Activated CD8-positive, alpha-beta T cell treated with anti-CD3 and anti-CD28 coated beads for 36 hours (primary cell): ENCODE measurements at regions not wholly inside any gene's neighbourhood (a gene's known extent, or its start where the extent isn't known, plus 50 kb on each side); places are given as distances from the start of the nearest gene placed in this dataset.

Experiments used
- ATAC-seq: fragments of 200-7000 bp; cut with Tn5 transposase; one replicate; pipeline ENCODE4 v1.10.0; 2021; ENCODE audit warnings: mild to moderate bottlenecking, moderate library complexity
- CTCF ChIA-PET: fragments of 350-600 bp; sonication (Branson Sonifier 250); formaldehyde crosslinking; loops from one replicate; lab custom pipeline; 2021; ENCODE audit warnings: antibody characterized with exemption; lab: Charles Lee
- POLR2A ChIA-PET: fragments of 350-600 bp; sonication (Branson Sonifier 250); formaldehyde crosslinking; loops from one replicate; lab custom pipeline; 2021; ENCODE audit warnings: antibody characterized with exemption; lab: Charles Lee
- DNase-seq: peaks from one replicate; pipeline ENCODE4 v3.0.0-alpha.2; 2020
- H3K27ac Mint-ChIP-seq: one replicate; pipeline ENCODE4 v1.8.0; 2021; ENCODE audit warnings: mild to moderate bottlenecking, mixed read lengths
- H3K27me3 Mint-ChIP-seq: one replicate; pipeline ENCODE4 v1.8.0; 2021; ENCODE audit warnings: mixed read lengths
- H3K36me3 Mint-ChIP-seq: one replicate; pipeline ENCODE4 v1.8.0; 2021; ENCODE audit warnings: low read depth, mixed read lengths
- H3K4me1 Mint-ChIP-seq: one replicate; pipeline ENCODE4 v1.8.0; 2021; ENCODE audit warnings: low read depth, mixed read lengths
- H3K4me3 Mint-ChIP-seq: one replicate; pipeline ENCODE4 v1.8.0; 2021; ENCODE audit warnings: mild to moderate bottlenecking, moderate library complexity, mixed read lengths
- H3K9me3 Mint-ChIP-seq: one replicate; pipeline ENCODE4 v1.8.0; 2021; ENCODE audit warnings: mixed read lengths
- intact Hi-C: fragments of 100-400 bp; cut with micrococcal nuclease; formaldehyde crosslinking; loops from one replicate; pipeline ENCODE4 v1.10.0; 2022
- TF ChIP-seq, protein P1 (sequence below): fragments of 200-600 bp; IDR thresholded peaks from one replicate; pipeline ENCODE4 v1.8.0; 2022; ENCODE audit warnings: antibody characterized with exemption, mild to moderate bottlenecking

DNA sequence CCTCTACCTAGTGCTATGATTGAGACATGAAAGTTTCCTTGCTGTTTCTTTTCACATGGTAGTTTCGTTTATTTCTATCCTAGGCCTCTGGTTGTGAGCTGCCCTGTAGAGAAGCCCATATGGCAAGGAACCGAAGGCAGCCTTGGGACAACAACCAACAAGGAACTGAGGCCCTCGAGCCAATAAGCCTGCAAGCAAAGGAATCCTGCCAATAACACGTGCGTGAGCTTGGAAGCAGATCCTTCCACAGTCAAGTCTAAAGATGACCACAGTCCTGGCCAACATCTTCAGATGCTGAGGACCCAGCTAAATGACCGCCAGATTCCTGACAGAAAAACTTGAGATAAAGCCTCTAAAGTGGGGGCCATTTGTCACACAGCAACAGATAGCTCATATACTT, 100.4 kb upstream of the FAM9B start:
- Mint-ChIP-seq H3K27me3 (no peaks in the 10 kb centered on the region), H3K4me3 (no peak overlapping the region), H3K27ac (no peak overlapping the region), H3K9me3 (peaks cover 4% of the 10 kb centered on the region), H3K4me1 (peaks cover 16% of the 10 kb centered on the region), H3K36me3 (peaks cover 3% of the 10 kb centered on the region)
- ATAC-seq (no peak), DNase-seq (no peak)
- TF ChIP-seq, protein P1, sequence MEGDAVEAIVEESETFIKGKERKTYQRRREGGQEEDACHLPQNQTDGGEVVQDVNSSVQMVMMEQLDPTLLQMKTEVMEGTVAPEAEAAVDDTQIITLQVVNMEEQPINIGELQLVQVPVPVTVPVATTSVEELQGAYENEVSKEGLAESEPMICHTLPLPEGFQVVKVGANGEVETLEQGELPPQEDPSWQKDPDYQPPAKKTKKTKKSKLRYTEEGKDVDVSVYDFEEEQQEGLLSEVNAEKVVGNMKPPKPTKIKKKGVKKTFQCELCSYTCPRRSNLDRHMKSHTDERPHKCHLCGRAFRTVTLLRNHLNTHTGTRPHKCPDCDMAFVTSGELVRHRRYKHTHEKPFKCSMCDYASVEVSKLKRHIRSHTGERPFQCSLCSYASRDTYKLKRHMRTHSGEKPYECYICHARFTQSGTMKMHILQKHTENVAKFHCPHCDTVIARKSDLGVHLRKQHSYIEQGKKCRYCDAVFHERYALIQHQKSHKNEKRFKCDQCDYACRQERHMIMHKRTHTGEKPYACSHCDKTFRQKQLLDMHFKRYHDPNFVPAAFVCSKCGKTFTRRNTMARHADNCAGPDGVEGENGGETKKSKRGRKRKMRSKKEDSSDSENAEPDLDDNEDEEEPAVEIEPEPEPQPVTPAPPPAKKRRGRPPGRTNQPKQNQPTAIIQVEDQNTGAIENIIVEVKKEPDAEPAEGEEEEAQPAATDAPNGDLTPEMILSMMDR, result no peak
- ChIA-PET CTCF (no interaction called here), POLR2A (no interaction called here)
- intact Hi-C loops, result no loop called here

DNA sequence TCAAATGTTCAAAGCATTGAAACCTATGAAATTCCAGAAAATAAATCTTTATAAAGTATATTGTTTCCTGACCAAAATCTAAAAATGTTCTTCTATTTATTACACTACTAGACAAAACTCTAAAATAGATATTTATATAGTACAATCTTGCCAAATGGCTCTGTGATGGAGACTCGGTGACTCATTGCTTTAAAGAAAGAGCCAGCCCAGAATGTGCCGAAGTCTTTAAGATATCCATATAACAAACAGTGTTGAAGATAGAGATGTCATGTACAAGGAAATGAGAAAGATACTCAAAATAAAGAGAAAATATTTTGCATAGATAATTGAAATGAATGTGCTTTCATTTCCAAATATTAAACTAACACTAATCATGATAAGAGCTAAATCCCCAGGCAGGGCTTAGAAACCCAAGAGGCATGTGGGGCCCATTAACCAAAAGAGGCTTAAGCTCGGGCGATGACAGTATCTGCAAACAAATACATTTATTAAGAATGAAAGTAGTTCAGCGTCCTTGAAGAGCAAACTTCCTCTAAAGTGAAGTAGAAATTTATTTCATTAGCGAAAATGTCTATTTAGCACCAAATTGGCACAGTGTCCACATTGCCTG, 102.1 kb upstream of the FAM9B start:
- Mint-ChIP-seq H3K27ac (no peak overlapping the region), H3K9me3 (peaks cover 4% of the 10 kb centered on the region), H3K27me3 (no peaks in the 10 kb centered on the region), H3K36me3 (peaks cover 3% of the 10 kb centered on the region), H3K4me1 (peaks cover 4% of the 10 kb centered on the region), H3K4me3 (no peak overlapping the region)
- DNase-seq, result no peak
- ChIA-PET POLR2A (no interaction called here), CTCF (no interaction called here)
- TF ChIP-seq, protein P1, result no peak
- intact Hi-C loops, result no loop called here
- ATAC-seq, result no peak

DNA sequence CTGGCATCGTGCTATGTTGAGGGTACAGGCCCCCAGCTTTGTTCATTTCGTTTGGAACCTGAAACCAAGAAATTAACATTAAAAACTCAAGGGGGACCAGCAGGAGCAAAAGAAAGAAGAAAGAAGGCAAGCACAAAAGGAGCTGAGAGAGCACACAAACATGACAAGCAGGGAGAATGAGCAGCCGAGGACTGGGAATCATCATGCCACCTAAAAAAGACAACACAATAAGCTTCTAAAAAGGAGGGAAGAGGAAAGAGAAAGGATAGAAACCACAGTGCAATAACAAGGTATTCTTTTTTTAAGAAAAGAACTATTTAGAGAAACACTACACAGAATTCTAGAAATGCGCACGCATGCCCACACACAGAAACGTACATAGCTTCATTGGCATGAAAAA, 103.2 kb upstream of the FAM9B start:
- TF ChIP-seq, protein P1, result no peak
- Mint-ChIP-seq H3K9me3 (peaks cover 4% of the 10 kb centered on the region), H3K4me1 (no peaks in the 10 kb centered on the region), H3K27me3 (no peaks in the 10 kb centered on the region), H3K4me3 (no peak overlapping the region), H3K27ac (no peak overlapping the region), H3K36me3 (peaks cover 3% of the 10 kb centered on the region)
- CTCF ChIA-PET, result no interaction called here
- POLR2A ChIA-PET, result no interaction called here
- DNase-seq (no peak), ATAC-seq (no peak)
- intact Hi-C loops, result no loop called here

DNA sequence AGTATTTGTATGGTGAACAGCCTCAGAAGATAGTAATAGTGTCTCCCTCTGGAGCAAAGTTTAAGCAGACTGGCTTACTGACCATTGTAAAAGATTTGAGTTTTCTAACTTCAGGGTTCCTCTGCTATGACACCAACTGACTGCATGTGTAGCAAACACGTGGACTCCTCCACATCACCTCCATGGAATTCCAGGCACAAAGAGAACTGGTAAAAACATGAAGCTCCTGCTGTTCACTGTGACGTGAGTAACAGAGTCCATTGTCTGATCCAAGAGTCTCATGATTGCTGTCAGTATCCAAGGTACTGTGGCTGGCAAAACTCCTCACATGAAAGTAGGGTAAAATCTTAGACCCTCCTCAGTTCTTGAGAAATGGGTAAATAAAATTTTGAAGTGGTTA, 107.6 kb upstream of the FAM9B start:
- intact Hi-C loops, result no loop called here
- TF ChIP-seq, protein P1, result no peak
- Mint-ChIP-seq H3K9me3 (no peaks in the 10 kb centered on the region), H3K27ac (no peak overlapping the region), H3K4me3 (no peak overlapping the region), H3K36me3 (no peaks in the 10 kb centered on the region), H3K4me1 (no peaks in the 10 kb centered on the region), H3K27me3 (no peaks in the 10 kb centered on the region)
- POLR2A ChIA-PET, result no interaction called here
- ATAC-seq (no peak), DNase-seq (no peak)
- CTCF ChIA-PET, result no interaction called here

DNA sequence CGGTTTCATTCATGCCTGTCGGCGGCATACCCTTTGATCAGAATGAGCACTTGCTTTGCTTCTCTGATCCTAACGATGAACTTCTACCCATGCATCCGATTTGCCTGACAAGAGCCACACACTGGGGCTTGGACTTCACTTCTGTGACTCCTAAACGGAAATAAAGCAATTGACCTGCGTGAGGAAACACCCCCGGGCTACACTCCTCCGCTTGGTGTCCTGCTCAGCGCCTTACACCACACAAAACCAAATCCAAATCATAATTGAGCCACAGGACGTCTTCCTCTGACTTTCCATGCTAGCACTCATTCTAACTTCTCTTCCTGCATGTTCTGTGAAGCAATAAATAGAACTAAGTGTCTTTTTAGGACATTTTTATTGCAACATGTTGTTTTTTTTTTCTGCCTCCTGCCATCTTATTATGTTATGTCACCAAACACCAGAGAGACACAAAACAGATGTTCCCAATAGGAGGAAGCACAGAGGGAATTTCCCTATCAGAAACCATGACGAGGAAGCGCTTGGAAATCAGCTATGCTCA, 110.8 kb upstream of the FAM9B start:
- H3K4me3 Mint-ChIP-seq, result no peak overlapping the region
- no peak for DNase-seq
- POLR2A ChIA-PET, result no interaction called here
- H3K27ac Mint-ChIP-seq, result no peak overlapping the region
- H3K36me3 Mint-ChIP-seq, result no peaks in the 10 kb centered on the region
- H3K27me3 Mint-ChIP-seq, result no peaks in the 10 kb centered on the region
- no peaks in the 10 kb centered on the region for H3K4me1 Mint-ChIP-seq
- no peak for ATAC-seq
- CTCF ChIA-PET, result no interaction called here
- TF ChIP-seq, protein P1, result no peak
- peaks cover under 1% of the 10 kb centered on the region for H3K9me3 Mint-ChIP-seq
- intact Hi-C loops, result no loop called here
